Stomach (tissue), 4 donors: ENCODE measurements at regions not wholly inside any gene's neighbourhood (a gene's known extent, or its start where the extent isn't known, plus 50 kb on each side); places are given as distances from the start of the nearest gene placed in this dataset.

Source experiments
- CTCF ChIP-seq, 7 experiments: fragments of 450-650 bp in 4 of 7; fragments of 200-600 bp in 3 of 7; sonication (generic) in 3 of 7; IDR thresholded peaks; one replicate each; pipeline ENCODE4 v1.5.1; 2016 to 2019; ENCODE audit warnings: antibody characterized with exemption in 7 of 7, control low read depth in 2 of 7, mild to moderate bottlenecking in 1 of 7
- EP300 ChIP-seq: sonication (generic); formaldehyde crosslinking; IDR thresholded peaks from one replicate; pipeline ENCODE4 v1.6.1; 2017; ENCODE audit warnings: antibody characterized with exemption
- POLR2A ChIP-seq, 4 donors: fragments of 450-650 bp; IDR thresholded peaks; one replicate each; pipeline ENCODE4 v1.6.1; 2016; ENCODE audit warnings: antibody characterized with exemption in 4 of 4, control low read depth in 2 of 4, mild to moderate bottlenecking in 1 of 4, moderate library complexity in 1 of 4

- TF ChIP-seq CTCF (IDR thresholded peaks at IDR 0.05) (no peak), EP300 (no peak), POLR2A (IDR thresholded peaks at IDR 0.05) (no peak)
Observed at GRCh38 chr7:124489082-124489819, 276.3 kb downstream of the GPR37 start.
